HL-60 (cell line): ENCODE measurements at regions not wholly inside any gene's neighbourhood (a gene's known extent, or its start where the extent isn't known, plus 50 kb on each side); places are given as distances from the start of the nearest gene placed in this dataset.

ENCODE experiments used
- CTCF ChIP-seq: IDR thresholded peaks from one replicate; pipeline ENCODE4 v1.5.1; 2011; ENCODE audit warnings: low read length, control low read depth, inconsistent platforms; ENCODE audit not compliant: insufficient read depth
- GABPA ChIP-seq: IDR thresholded peaks from 2 replicates; pipeline ENCODE4 v1.6.1; 2012; ENCODE audit warnings: low read depth

GRCh38 chr2:204138206-204138605 is 201.6 kb downstream of the ICOS start:
- TF ChIP-seq CTCF (no peak), GABPA (no peak)
